OCI-LY3 (cell line): ENCODE measurements at regions not wholly inside any gene's neighbourhood (a gene's known extent, or its start where the extent isn't known, plus 50 kb on each side); places are given as distances from the start of the nearest gene placed in this dataset.

ENCODE experiments used
- H2AFZ ChIP-seq: fragments of 200-600, 300-600 bp; shearing (Covaris generic); 2 replicates; pipeline ENCODE4 v1.6.0; 2014; ENCODE audit warnings: antibody characterized with exemption, low read depth, low read length
- H3K27ac ChIP-seq: fragments of 200-600, 300-600 bp; sonication (generic); 2 replicates; pipeline ENCODE4 v1.5.1; 2014; ENCODE audit warnings: mild to moderate bottlenecking, low read length, moderate library complexity, mixed read lengths
- H3K27me3 ChIP-seq: fragments of 200-600, 300-600 bp; sonication (generic); 2 replicates; pipeline ENCODE4 v1.6.1; 2014; ENCODE audit warnings: low read depth, low read length, mixed read lengths
- H3K36me3 ChIP-seq: fragments of 200-600, 300-600 bp; sonication (generic); replicated peaks from 2 replicates; pipeline ENCODE3; 2014; ENCODE audit warnings: low read depth, low read length, mixed read lengths
- H3K4me1 ChIP-seq: fragments of 300-600, 200-600 bp; sonication (generic); 2 replicates; pipeline ENCODE4 v1.6.1; 2014; ENCODE audit warnings: low read length, mixed read lengths
- H3K4me2 ChIP-seq: fragments of 200-600, 300-600 bp; sonication (generic); 2 replicates; pipeline ENCODE4 v1.6.1; 2014; ENCODE audit warnings: low read length, mixed read lengths
- H3K4me3 ChIP-seq: fragments of 300-600, 200-600 bp; sonication (generic); 2 replicates; pipeline ENCODE4 v1.5.1; 2014; ENCODE audit warnings: antibody characterized with exemption, mild to moderate bottlenecking, low read length, moderate library complexity
- H3K79me2 ChIP-seq: fragments of 300-600, 200-600 bp; shearing (Covaris generic); 2 replicates; pipeline ENCODE4 v1.6.1; 2014; ENCODE audit warnings: mild to moderate bottlenecking, low read length, mixed read lengths
- H3K9ac ChIP-seq: fragments of 300-600, 200-600 bp; shearing (Covaris generic); 2 replicates; pipeline ENCODE4 v1.6.0; 2014; ENCODE audit warnings: mild to moderate bottlenecking, low read length, moderate library complexity
- H3K9me3 ChIP-seq: fragments of 200-600, 300-600 bp; shearing (Covaris generic); 2 replicates; pipeline ENCODE4 v1.6.1; 2014; ENCODE audit warnings: low read length, mixed read lengths; ENCODE audit not compliant: insufficient read depth
- H4K20me1 ChIP-seq: fragments of 200-600, 300-600 bp; sonication (generic); 2 replicates; pipeline ENCODE4 v1.6.1; 2016; ENCODE audit warnings: low read length, mixed read lengths; ENCODE audit not compliant: insufficient read depth
- EZH2phosphoT487 ChIP-seq: fragments of 200-600 bp; shearing (Covaris generic); IDR thresholded peaks from 2 replicates; pipeline ENCODE4 v1.6.1; 2018; ENCODE audit warnings: antibody characterized with exemption, mixed run types, low read depth
- TF ChIP-seq, protein P1 (sequence below): fragments of 200-600, 300-600 bp; sonication (generic); IDR thresholded peaks from 2 replicates; pipeline ENCODE4 v1.5.1; 2014; ENCODE audit warnings: antibody characterized with exemption, low read length, low read depth

GRCh38 chr6:16928387-16928786 is 167.1 kb upstream of the ATXN1 start:
- H3K27me3 ChIP-seq = no peaks in the 10 kb centered on the region
- H3K4me3 ChIP-seq = no peak overlapping the region
- TF ChIP-seq, protein P1, sequence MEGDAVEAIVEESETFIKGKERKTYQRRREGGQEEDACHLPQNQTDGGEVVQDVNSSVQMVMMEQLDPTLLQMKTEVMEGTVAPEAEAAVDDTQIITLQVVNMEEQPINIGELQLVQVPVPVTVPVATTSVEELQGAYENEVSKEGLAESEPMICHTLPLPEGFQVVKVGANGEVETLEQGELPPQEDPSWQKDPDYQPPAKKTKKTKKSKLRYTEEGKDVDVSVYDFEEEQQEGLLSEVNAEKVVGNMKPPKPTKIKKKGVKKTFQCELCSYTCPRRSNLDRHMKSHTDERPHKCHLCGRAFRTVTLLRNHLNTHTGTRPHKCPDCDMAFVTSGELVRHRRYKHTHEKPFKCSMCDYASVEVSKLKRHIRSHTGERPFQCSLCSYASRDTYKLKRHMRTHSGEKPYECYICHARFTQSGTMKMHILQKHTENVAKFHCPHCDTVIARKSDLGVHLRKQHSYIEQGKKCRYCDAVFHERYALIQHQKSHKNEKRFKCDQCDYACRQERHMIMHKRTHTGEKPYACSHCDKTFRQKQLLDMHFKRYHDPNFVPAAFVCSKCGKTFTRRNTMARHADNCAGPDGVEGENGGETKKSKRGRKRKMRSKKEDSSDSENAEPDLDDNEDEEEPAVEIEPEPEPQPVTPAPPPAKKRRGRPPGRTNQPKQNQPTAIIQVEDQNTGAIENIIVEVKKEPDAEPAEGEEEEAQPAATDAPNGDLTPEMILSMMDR = no peak
- TF ChIP-seq EZH2phosphoT487 = no peak
- no peak overlapping the region for H3K4me2 ChIP-seq
- H3K79me2 ChIP-seq = no peaks in the 10 kb centered on the region
- no peaks in the 10 kb centered on the region for H4K20me1 ChIP-seq
- no peaks in the 10 kb centered on the region for H3K4me1 ChIP-seq
- H3K36me3 ChIP-seq = no peaks in the 10 kb centered on the region
- H2AFZ ChIP-seq = no peak overlapping the region
- no peaks in the 10 kb centered on the region for H3K9me3 ChIP-seq
- H3K9ac ChIP-seq = no peak overlapping the region
- H3K27ac ChIP-seq = no peak overlapping the region

- no peaks in the 10 kb centered on the region for H3K36me3 ChIP-seq
- no peak overlapping the region for H3K4me2 ChIP-seq
- no peaks in the 10 kb centered on the region for H3K9me3 ChIP-seq
- no peak overlapping the region for H3K27ac ChIP-seq
- no peaks in the 10 kb centered on the region for H3K27me3 ChIP-seq
- H3K79me2 ChIP-seq = no peaks in the 10 kb centered on the region
- no peaks in the 10 kb centered on the region for H4K20me1 ChIP-seq
- H3K4me1 ChIP-seq = no peaks in the 10 kb centered on the region
- H2AFZ ChIP-seq = no peak overlapping the region
- TF ChIP-seq, protein P1 = no peak
- no peak for TF ChIP-seq EZH2phosphoT487
- no peak overlapping the region for H3K9ac ChIP-seq
- no peak overlapping the region for H3K4me3 ChIP-seq
These were observed 165.9 kb upstream of the ATXN1 start for GRCh38 chr6:16927205-16927604.

DNA sequence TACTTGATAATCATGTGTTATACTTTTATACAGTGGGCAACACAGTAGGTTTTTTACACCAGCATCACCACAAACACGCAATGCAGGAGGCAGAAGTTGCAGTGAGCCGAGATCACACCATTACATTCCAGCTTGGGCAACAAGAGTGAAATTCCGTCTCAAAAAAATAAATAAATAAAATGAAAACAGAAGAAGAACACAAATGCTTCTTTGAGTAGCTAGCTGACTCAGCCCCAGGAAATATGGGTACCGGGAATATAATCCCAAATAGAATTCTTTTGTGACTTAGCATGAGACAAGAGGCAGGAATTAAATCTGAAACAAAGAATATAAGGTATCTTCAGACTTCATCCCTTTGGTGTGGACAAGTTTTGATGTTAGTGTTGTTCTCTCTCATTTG is 164.2 kb upstream of the ATXN1 start:
- H3K27ac ChIP-seq = no peak overlapping the region

DNA sequence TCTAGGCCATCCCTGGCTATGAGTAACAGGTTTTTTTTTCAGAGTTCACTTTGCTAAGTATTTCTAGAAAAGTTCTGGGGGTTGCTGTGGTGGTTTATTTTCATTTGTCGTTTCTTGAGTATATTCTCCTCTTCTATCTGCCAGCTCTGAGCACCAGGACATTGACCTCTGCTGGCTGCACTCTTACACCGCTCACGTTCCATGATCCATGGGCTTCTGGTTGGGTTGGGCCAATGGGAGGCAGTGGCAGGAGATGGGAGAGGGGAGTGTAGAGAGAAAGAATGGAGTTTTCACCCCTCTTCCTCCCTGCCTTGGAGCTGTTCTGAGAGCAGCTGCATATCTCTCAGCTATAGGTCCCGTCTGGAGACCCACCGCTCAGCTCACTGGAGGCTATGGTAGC is 161.0 kb upstream of the ATXN1 start:
- Histone ChIP-seq H2AFZ (no peak overlapping the region), H4K20me1 (no peaks in the 10 kb centered on the region), H3K27ac (no peak overlapping the region), H3K9me3 (no peaks in the 10 kb centered on the region), H3K4me2 (no peak overlapping the region), H3K36me3 (no peaks in the 10 kb centered on the region), H3K9ac (no peak overlapping the region), H3K4me1 (no peaks in the 10 kb centered on the region), H3K4me3 (no peak overlapping the region), H3K79me2 (no peaks in the 10 kb centered on the region), H3K27me3 (no peaks in the 10 kb centered on the region)
- no peak for TF ChIP-seq EZH2phosphoT487
- TF ChIP-seq, protein P1 = no peak

More for the DNA sequence above, 164.2 kb upstream of the ATXN1 start:
- H3K4me2 ChIP-seq = no peak overlapping the region
- no peaks in the 10 kb centered on the region for H3K27me3 ChIP-seq
- H4K20me1 ChIP-seq = no peaks in the 10 kb centered on the region
- no peaks in the 10 kb centered on the region for H3K4me1 ChIP-seq
- H3K9ac ChIP-seq = no peak overlapping the region
- no peaks in the 10 kb centered on the region for H3K36me3 ChIP-seq
- no peaks in the 10 kb centered on the region for H3K9me3 ChIP-seq
- H3K4me3 ChIP-seq = no peak overlapping the region
- TF ChIP-seq EZH2phosphoT487 = no peak
- no peak overlapping the region for H2AFZ ChIP-seq
- no peaks in the 10 kb centered on the region for H3K79me2 ChIP-seq
